NCI-H128 (cell line): ENCODE measurements at regions not wholly inside any gene's neighbourhood (a gene's known extent, or its start where the extent isn't known, plus 50 kb on each side); places are given as distances from the start of the nearest gene placed in this dataset.
"Not testable (repeated sequence)": the region's sequence is repeated elsewhere in the genome, so short reads cannot be mapped to it uniquely, and the experiment has no call there.

ENCODE experiments used
- DNase-seq: peaks from one replicate; lab custom pipeline; 2025; ENCODE audit not compliant: unreplicated experiment; lab: John Stamatoyannopoulos, UW

DNA sequence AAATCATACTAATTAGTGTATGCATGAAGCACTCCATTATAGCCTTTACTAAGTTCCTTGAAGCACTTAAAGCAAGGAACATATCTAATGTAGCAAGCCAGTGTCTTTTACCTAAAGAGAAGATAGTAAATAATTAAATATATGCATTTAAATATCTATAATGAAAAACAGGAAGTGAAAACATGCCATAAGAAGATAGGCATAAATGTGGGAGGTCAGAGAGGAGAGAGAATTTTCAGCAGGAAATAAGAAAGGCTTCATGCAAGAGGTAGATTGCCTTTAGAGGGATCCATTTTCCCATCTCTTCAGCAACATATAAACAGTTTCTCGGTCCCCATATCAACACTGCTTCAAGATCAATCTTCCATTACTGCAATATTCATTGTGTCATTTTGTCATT, 599.8 kb downstream of the FRK start:
- no peak for DNase-seq

DNA sequence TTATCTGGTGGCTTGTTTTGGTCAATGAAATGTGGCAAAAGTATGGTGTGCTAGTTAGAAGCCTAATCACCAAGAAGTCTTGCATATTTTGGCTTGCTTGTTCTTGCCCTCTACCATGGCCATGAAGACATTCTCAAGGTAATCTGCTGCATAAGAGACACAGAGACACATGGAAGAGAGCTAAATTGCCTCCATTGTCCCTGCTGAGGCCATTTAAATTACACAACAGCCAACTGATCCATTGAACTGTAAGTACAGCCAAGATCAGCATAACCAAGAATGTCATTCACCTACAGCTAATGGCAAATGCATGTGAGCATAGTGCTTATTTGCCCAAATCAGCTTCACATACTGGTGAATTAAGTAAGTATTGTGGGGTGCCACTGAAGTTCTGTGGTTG, 603.8 kb downstream of the FRK start:
- DNase-seq = no peak

DNA sequence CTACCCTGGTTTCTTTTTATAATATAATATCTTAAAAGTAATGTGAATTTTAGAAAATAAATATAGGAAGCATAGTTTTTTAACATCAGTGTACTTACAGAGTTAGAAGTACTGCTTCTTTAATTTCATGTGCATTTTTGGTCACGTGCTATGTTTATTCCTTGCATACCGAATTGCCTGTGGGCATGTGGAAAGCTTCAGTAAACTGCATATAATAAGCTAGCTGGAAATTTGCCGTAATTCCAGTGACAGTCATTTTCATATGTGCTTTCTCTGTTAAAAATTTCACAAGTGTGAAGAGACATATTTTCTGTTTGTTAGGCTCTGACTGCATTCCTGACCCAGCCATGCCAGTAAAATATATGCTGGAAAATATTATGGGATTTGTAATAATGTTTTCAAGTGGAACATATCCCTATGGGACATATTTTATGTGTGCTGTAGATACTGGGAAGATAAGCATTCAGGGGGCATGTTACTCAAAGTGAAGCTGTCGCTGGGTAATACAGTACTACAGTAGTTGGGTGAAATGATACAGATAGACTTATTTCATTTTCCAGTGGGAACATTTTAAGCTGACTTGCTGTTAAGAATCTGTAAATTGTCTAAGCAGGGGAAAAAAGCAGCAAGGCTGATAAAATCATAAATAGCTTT, 616.7 kb downstream of the FRK start:
- no peak for DNase-seq

DNA sequence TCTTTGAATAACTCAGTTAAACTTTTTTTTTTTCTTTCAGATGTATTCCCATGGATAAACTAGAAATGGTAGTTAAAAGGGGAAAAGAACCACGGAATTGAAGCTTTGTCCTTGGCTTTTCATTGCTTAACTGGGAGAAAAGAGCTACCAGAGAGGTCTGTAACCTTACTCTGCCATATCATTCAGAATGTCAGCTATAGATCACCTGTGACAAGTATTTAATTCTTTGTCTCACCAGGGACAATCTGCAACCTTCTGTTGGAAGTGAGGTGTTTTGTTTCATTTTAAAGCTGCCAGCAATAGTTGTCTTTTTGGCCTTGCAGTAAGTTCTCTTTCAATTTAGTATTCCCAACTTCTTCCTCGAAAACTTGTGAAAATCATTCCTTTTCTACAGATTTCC, 618.4 kb downstream of the FRK start:
- DNase-seq = no peak

DNA sequence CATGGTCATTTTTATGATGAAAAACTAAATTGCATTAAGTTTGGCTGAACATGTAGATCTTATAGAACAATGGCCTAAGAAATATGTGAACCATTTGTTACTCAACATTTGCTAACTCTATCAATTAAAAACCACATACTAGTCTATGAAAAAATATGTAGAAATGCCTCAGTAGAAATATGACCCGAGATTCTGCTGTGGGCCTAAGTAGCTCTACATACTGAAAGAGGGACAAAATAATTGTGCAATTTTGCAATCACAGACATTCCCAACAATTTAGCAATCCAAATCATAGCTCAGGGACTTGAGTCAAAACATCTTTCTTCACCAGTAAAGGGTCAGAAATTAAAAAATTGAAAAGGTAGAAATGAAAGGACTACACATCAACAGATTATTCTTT, 619.0 kb downstream of the FRK start:
- DNase-seq = no peak

DNA sequence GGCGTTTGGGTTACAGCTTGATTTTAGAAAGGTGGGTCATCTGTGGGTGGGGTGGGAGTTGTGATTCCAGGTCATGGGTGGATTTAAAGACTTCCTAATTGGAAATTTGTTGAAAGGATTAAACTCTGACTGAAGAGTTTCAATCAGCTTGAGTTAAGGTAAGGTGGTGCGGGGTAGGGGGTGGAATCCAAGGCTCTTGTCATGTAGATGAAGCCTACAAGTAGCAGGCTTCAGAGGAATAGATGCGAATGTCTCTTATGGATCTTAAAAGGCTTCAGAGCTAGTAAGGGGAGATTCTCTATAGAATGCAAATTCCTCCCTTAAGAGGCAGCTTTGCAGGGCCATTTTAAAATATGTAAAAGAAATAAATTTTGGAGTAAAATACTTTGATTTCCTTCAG, 645.3 kb downstream of the FRK start:
- DNase-seq = no peak

DNA sequence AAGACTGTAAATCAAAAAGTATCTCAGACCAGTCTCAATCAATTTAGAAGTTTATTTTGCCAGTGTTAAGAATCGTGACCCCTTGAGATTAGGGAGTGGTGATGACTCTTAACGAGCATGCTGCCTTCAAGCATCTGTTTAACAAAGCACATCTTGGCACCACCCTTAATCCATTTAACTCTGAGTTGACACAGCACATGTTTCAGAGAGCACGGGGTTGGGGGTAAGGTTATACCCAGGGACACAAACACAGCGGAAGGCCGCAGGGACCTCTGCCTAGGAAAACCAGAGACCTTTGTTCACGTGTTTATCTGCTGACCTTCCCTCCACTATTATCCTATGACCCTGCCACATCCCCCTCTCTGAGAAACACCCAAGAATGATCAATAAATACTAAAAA, 645.8 kb downstream of the FRK start:
- DNase-seq = not testable (repeated sequence)

DNA sequence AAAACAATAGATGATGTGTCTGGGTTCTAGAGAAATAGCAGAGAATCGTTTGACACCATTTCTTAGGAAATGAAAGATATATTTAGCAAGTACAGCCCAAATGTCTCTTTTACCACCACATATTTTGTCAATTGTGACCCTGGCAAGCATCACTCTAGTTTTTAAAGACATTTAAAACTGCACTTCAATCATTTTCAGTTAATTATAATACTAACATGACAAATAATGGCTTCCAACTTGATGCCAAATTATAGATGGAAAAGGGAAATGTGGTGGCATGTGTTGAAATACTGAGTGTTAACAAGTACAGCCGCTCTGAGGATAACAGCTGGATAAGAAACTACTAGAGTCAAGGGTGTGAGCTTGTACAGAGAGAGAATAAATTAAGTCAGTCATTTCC, 648.9 kb downstream of the FRK start:
- DNase-seq = no peak

DNA sequence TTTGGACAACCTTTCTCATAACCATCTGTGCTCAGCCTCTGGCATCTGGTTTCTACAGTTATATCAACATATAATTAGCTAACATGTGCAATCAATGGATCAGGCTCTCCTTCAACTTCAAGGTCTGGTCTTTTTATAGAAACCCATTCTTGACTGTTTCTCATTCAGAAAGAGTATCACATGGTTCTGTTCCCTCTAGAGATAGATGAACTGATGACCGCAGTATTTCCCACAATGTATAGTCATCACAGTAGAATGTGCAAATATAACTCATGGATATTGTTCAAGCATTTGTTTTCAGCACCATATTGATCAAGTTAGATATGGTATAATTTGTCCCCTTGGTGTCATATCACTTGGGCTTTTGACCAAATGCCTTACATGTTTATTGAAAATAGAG, 656.2 kb downstream of the FRK start:
- DNase-seq = no peak

DNA sequence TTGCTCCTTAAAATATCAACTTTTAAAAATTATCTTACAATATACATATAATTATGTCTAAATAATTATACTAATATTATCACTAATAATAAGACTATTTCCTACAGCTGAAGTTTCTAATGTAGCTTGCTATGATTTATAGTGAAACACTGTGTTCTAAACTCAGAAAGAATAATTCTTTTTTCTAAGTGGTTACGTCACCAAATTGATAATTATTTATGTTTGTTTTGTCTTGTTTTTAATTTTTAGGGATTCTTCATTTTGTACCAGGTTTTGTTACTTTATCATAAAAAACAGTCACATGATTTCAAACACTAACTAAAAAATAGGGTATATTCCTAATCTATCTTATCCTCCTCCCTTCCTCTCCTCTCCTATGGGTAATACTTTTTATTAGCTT, 662.1 kb downstream of the FRK start:
- no peak for DNase-seq

DNA sequence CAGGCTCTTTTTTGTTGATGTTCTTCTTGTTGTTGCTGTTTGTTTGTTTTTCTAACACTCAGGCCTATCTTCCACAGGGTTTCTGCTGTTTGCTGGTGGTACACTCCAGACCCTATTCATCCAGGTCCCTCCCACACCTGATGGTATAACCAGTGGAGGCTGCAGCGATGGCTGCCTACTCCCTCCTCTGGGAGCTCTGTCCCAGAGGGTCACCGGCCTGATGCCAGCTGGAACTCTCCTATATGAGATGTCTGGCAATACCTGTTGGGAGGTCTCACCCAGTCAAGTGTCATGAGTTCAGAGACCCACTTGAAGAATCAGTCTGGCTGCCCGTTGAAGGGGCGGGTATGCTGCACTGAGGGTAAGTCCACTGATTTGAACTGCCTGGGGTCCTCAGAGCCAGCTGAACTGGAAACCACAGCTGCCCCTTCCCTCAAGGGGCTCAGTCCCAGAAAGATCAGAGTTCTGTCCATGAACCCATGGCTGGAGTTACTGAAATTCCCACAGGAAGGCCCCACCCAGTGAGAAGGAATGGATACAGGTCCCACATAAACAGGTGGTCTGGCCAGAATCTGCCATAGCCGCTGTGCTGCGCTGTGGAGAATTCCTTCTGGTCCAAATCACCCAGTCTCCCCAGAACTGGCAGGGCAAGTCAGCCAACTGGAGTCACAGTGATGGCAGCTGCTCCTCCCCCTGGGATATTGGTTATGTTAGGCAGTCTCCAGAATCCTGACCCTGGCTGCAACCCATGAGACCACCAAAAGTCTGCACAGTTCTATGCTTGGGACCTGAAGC, 664.4 kb downstream of the FRK start:
- DNase-seq = no peak

DNA sequence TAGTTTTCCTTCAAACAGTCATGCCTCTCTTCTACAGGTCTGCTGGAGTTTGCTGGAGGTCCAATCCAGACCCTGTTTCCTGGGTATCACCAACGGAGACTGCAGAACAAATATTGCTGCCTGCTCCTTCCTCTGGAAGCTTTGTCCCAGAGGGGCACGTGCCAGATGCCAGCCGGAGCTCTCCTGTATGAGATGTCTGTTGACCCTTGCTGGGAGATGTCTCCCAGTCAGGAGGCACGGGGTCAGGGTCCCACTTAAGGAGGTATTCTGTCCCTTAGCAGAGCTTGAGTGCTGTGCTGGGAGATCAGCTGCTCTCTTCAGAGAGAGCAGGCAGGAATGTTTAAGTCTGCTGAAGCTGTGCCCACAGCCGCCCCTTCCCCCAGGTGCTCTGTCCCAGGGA, 666.9 kb downstream of the FRK start:
- no peak for DNase-seq

DNA sequence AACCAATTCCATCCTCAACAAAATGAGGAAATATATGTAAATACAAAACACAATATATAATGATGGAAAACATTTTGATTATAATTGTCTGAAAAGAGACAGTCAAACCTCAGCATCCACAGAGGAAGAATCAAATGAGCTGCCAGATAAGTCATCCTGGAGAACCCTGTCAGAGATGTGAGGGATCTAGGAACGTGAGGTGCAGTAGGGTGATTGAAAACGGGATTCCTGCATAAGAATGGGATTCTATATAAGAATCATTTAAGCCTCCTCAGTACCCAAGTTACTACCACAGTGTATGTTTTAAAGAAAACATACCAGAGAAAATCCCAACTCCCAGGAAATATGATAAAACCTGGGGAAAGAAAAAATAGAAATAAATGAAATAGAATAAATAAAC, 690.5 kb downstream of the FRK start:
- no peak for DNase-seq

DNA sequence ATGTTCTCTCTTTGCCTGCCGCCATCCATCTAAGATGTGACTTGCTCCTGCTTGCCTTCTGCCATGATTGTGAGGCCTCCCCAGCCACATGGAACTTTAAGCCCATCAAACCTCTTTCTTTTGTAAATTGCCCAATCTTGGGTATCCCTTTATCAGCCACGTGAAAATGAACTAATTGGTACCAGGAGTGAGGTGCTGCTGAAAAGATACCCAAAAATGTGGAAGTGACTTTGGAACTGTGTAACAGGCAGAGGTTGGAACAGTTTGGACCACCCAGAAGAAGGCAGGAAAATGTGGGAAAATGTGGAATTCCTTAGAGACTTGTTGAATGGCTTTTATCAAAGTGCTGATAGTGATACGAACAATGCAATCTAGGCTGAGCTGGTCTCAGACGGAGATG, 694.9 kb downstream of the FRK start:
- DNase-seq = no peak

DNA sequence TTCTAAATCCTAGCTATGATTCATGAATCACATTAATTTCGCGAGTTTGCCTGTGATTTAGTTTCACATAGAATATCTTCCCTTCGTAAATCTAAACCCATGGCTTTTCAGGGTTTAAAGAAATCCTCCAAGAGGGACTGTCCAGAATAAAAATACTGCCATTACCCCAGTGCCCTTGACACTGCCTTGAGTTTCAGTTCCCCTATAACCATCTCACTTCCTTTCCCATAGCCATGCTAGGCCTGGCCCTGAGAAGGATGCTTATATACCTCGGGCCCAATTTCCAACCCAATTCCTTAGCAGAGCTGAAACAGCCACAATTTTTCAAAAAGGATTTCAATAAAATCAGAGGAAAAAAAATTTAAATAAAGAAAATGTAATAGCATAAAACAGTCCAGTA, 697.3 kb downstream of the FRK start:
- no peak for DNase-seq

DNA sequence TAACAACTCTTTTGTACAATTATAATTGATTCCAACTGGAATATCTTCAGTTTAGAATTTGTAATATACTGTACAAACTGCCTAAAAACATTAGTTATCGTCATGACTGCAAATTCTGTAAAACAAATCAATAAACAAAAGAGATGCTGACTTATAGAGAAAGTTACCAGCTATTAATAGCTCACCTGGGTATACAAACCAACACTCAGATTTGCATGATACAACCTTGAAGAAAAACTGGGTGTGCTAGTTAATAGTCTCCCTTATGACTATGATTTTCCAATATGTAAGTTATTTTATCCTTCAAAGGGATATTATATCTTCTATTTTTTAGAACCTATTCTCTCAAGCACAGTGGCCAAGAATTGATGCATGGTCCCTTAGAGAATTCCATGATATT, 698.5 kb downstream of the FRK start:
- DNase-seq = no peak

DNA sequence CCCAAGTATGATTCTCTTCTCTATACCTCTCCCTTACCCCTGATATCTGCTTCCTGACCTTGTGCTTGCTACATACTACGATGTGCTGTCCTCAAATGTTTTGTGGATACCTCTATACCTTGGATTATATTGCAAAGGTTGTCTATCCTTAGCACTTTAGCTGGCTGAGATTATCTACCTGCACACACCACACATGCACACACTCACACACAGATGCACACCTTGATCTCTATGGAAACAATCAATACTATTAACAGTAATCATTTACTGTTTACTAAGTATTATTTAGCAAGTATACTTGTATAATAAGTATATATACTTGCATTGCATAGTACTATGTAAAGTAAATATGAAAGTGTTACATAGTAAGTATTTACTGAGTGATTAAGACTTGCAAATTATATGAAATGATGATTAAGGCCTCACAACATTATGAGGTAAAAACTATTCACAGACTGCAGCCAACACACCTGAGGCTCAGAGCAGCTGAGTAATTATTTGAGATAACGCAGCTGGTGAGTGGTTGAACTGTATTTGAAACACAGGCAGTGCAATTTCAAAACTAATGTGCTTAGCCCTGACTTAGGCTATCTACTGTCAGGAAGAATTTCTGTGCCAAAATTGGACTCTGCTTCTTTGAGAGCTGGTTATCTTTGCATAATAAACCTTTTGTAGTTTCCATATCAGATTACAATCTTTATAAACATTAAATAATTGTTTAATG, 699.9 kb downstream of the FRK start:
- no peak for DNase-seq

DNA sequence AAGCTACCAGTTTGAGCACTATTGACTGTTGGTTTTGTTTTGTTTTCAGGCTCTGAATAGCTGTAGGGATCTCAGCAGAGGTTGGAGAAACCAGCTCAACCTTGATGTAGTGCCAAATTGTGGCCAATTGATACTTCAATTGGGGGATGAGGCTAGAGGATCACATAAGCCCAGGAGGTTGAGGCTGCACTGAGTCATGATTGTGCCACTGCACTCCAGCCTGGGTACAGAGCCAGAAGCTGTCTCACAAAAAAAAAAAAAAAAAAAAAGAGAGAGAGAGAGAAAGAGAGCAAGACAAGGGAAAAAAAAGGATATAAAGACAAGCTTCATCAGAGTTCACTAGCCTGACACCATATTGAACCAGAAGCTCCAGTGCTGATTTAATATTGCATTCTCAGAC, 702.1 kb downstream of the FRK start:
- no peak for DNase-seq

DNA sequence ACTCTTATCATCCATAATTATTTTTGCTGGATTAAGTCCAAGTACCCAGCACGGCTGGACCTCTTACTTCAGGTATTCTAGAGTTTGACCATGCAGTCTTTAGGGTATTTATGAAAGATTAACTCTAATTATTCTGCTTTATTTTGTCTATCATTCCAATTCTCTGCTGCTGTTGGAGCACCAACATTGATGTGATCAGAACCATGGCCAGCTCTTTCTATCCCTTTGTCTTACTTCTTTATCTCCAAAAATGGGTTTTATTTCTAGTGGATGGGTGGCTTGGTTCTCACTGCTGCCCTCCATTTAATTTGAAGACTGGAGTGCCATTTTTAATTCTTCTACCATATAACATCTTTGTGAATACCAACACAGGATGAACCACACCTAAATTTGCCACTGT, 704.3 kb downstream of the FRK start:
- no peak for DNase-seq

DNA sequence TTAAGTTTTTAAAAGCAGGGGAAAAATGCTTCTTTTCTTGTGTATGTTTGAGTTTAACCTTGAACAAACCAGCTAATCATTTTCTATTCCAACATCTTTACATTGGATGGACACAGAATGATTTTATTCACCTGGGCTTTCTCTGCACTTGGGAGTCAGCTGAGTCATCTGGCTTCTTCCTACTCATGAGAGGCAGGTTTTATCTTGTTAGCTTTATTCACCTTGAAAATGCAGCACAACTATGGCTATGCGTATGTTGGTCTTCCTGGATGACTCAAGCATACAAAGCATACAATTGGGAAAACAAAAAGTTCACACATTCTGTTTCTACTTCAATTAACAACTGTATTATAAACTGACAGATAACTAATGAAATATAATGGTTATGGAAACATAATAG, 737.7 kb downstream of the FRK start:
- DNase-seq = no peak

DNA sequence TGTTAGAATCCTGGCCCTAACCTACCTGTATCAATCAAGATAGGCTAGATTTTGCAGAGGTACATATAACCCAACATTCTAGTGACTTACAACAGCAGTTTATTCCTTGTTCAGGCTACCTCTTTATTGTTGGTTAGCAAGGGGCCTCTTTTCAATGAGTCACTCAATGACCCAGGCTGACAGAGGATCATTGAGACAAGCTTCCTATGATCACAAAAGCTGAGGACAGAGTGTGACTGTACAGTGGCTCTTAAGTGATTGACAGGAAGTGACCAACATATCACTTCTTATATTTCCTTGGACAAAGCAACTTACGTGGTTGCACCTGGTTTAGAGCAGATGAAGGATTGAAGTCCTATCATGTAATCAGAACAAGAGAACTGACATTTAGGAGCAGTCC, 740.9 kb downstream of the FRK start:
- DNase-seq = no peak

DNA sequence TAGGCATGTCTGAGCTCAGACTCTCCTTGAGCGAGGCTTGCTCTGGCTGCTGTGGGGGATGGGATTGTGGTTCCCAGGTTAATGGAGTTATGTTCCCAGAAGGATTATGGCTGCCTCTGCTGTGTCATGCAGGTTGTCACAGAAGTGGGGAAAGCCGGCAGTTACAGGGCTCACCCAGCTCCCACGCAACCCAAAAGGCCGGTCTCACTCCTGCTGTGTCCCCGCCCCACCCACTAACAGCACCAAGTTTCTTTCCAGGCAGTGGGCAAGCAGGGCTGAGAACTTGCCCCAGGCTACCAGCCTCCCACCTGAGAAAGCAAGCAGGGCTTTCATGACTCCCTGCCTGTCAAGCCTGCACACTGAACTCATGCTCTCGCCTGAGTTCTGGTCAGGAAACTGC, 750.5 kb downstream of the FRK start:
- DNase-seq = no peak
